Ovary (tissue), 7 donors: ENCODE measurements at regions not wholly inside any gene's neighbourhood (a gene's known extent, or its start where the extent isn't known, plus 50 kb on each side); places are given as distances from the start of the nearest gene placed in this dataset.

ENCODE experiments used
- DNase-seq, 5 donors: peaks; one replicate each; pipeline ENCODE4 v3.0.0-alpha.2; 2019 to 2020
- H3K27ac ChIP-seq, 2 donors: fragments of 200-600 bp; one replicate each; pipeline versions ENCODE4 v1.5.1 to v1.8.0; 2019 to 2022
- H3K27me3 ChIP-seq: fragments of 200-600 bp; one replicate; pipeline ENCODE4 v1.8.0; 2022
- H3K36me3 ChIP-seq: fragments of 200-600 bp; sonication (generic); one replicate; pipeline ENCODE4 v1.5.1; 2019
- H3K4me1 ChIP-seq: one replicate; pipeline ENCODE4 v1.8.1; 2013; ENCODE audit warnings: mild to moderate bottlenecking, moderate library complexity; ENCODE audit not compliant: insufficient read depth
- H3K4me3 ChIP-seq: fragments of 200-600 bp; sonication (generic); one replicate; pipeline ENCODE4 v1.5.1; 2017
- H3K9me3 ChIP-seq, 2 donors: fragments of 200-600 bp in 1 of 2; sonication (generic) in 1 of 2; one replicate each; pipeline versions ENCODE4 v1.5.1 to v1.8.1; 2013 to 2019; ENCODE audit warnings: mild to moderate bottlenecking in 1 of 2, moderate library complexity in 1 of 2
- CTCF ChIP-seq, 3 donors: fragments of 450-650 bp in 2 of 3; fragments of 200-600 bp in 1 of 3; IDR thresholded peaks; one replicate each; pipeline versions ENCODE4 v1.5.1 to v1.8.0; 2016 to 2022; ENCODE audit warnings: antibody characterized with exemption in 3 of 3, mild to moderate bottlenecking in 1 of 3
- EP300 ChIP-seq: sonication (generic); formaldehyde crosslinking; IDR thresholded peaks from one replicate; pipeline ENCODE4 v1.6.1; 2017; ENCODE audit warnings: antibody characterized with exemption
- POLR2A ChIP-seq: fragments of 450-650 bp; IDR thresholded peaks from one replicate; pipeline ENCODE4 v1.6.1; 2017; ENCODE audit warnings: antibody characterized with exemption, mild to moderate bottlenecking, moderate library complexity
- WGBS, 3 donors: extraction: QIAGEN DNeasy Blood & Tissue Kit in 1 of 3; methylation state at CpG; one replicate each; pipeline versions ENCODE4 v1.1.5 to v1.1.7; 2013 to 2017; 5-methylcytosine and 5-hydroxymethylcytosine counted together
- intact Hi-C, 4 donors: fragments of 100-400 bp; cut with DNase I; formaldehyde crosslinking; loops; one replicate each; pipeline versions ENCODE4 v1.11.0 to v1.15.1; 2022 to 2023
- donor health status: DM: no; HTN: no; CAD: no; lungs with moderate emphysema.
- donor health status: DM: no; HTN: no; CAD: no.
- donor health status: Bipolar disorder and iron deficiency.
- donor health status: DM: no; HTN: no; CAD: no.
- donor health status: DM: yes; HTN: yes; CAD: no.

DNA sequence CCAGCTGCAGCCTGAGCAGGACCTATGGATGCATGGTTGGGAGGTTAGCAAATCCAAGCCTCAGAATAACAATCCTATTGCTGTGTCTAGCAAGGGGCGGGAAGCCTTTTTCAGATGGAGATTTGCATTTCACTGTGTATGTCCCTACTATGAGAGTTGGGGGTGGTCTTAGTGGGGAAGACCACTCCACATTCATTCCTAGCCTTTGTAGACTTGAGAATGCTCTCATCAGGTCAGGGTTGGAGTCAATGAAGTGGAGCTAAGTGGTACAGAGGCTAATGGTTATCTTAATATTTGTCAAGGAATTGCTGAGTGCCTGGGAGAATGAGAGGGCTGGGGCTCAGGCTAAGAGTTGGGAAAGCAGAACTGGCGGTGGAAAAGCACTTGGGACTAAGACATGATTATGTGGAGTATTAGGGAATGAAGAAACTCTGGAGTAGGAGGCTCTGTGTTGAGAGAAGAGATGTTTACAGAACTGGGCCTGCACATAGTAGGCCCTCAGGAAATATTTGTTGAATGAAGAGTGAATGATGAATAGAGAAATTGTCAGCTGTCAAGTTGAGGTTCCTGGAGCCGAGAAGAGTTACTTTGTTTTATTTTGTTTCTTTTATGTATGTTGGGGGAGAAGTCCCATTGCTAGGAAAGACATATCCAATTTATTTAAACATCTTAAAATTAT, 175.5 kb upstream of the SPRY4 start:
- TF ChIP-seq CTCF (IDR thresholded peaks at IDR 0.05) (no peak), POLR2A (no peak)
- 94 to 96% (median 95%) methylated on average over 3 of the region's 3 CpGs for WGBS, 3 donors
- Histone ChIP-seq H3K27me3 (no peaks in the 10 kb centered on the region), H3K4me1 (no peaks in the 10 kb centered on the region), H3K36me3 (no peaks in the 10 kb centered on the region), H3K27ac (no peak overlapping the region), H3K9me3 (no peaks in the 10 kb centered on the region), H3K4me3 (no peak overlapping the region)
- intact Hi-C loops = no loop called here
- DNase-seq = no peak

- no peak for TF ChIP-seq POLR2A
- no peak for TF ChIP-seq EP300
- no peak for TF ChIP-seq CTCF (IDR thresholded peaks at IDR 0.05)
- intact Hi-C loops = no loop called here
- no peak for DNase-seq
- Histone ChIP-seq H3K27ac (no peak overlapping the region), H3K4me1 (no peaks in the 10 kb centered on the region), H3K36me3 (no peaks in the 10 kb centered on the region), H3K4me3 (no peak overlapping the region), H3K27me3 (no peaks in the 10 kb centered on the region), H3K9me3 (no peaks in the 10 kb centered on the region)
- 44 to 62% (median 45%) methylated on average over 6 of the region's 6 CpGs for WGBS, 3 donors
Measured at GRCh38 chr5:142499591-142500226, 174.9 kb upstream of the SPRY4 start.

- Histone ChIP-seq H3K36me3 (no peaks in the 10 kb centered on the region), H3K4me1 (peaks cover 2% of the 10 kb centered on the region), H3K4me3 (no peak overlapping the region), H3K27ac (no peak overlapping the region), H3K9me3 (no peaks in the 10 kb centered on the region), H3K27me3 (no peaks in the 10 kb centered on the region)
- no peak for TF ChIP-seq CTCF (IDR thresholded peaks at IDR 0.05)
- TF ChIP-seq EP300 = no peak
- no peak for TF ChIP-seq POLR2A
- intact Hi-C loops = no loop called here
- no peak for DNase-seq
- 92 to 95% (median 93%) methylated on average over 3 of the region's 3 CpGs for WGBS, 3 donors
Measured at GRCh38 chr5:142498298-142498697, 173.5 kb upstream of the SPRY4 start.

DNA sequence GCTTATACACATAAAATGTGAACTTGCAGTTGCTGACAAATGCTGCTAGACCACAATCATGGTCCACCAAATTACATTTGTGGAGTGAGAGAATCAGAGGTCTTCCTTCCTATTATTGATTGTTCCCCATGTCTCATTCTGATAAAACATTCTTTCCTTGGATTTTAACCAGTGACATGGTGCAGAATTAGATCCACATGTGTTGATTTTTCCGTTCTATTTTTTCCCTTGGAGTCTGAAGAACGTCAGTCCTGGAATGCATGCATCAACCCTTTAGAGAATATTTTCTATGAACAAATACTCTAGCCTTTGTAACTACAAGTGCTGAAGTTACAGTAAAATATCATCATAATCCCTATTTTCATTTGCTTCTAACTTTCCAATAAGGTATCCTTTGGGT, 170.7 kb upstream of the SPRY4 start:
- Histone ChIP-seq H3K9me3 (no peaks in the 10 kb centered on the region), H3K36me3 (no peaks in the 10 kb centered on the region), H3K27me3 (no peaks in the 10 kb centered on the region), H3K4me1 (peaks cover 3% of the 10 kb centered on the region), H3K4me3 (no peak overlapping the region), H3K27ac (no peak overlapping the region)
- 26 to 52% (median 50%) methylated on average over 2 of the region's 2 CpGs for WGBS, 3 donors
- intact Hi-C loops = no loop called here
- no peak for DNase-seq
- TF ChIP-seq POLR2A (no peak), EP300 (no peak), CTCF (IDR thresholded peaks at IDR 0.05) (no peak)
